RWPE2 (cell line): ENCODE measurements at regions not wholly inside any gene's neighbourhood (a gene's known extent, or its start where the extent isn't known, plus 50 kb on each side); places are given as distances from the start of the nearest gene placed in this dataset.

Source experiments
- ATAC-seq: fragments of 200-7000 bp; cut with Tn5 transposase; 3 replicates; pipeline ENCODE4 v1.9.1; 2021; ENCODE audit warnings: low read depth
- DNase-seq: peaks from one replicate; pipeline ENCODE4 v3.0.0-alpha.2; 2020; ENCODE audit warnings: low spot score
- H3K27ac ChIP-seq: fragments of 450-650 bp; 2 replicates; pipeline ENCODE4 v1.5.1; 2017; ENCODE audit warnings: mild to moderate bottlenecking; ENCODE audit not compliant: poor library complexity, severe bottlenecking
- H3K27me3 ChIP-seq: fragments of 250-450 bp; sonication (Bioruptor Pico); 2 replicates; pipeline ENCODE4 v1.5.1; 2021; ENCODE audit warnings: mild to moderate bottlenecking, moderate library complexity; ENCODE audit not compliant: insufficient read depth, poor library complexity, severe bottlenecking
- H3K36me3 ChIP-seq: fragments of 250-450 bp; sonication (Bioruptor Pico); 2 replicates; pipeline ENCODE4 v1.5.1; 2020; ENCODE audit warnings: low read depth, mild to moderate bottlenecking, moderate library complexity
- H3K4me1 ChIP-seq: fragments of 250-450 bp; sonication (Bioruptor Pico); 2 replicates; pipeline ENCODE4 v1.5.1; 2021; ENCODE audit warnings: mild to moderate bottlenecking, moderate library complexity; ENCODE audit not compliant: insufficient read depth, poor library complexity, severe bottlenecking
- H3K4me3 ChIP-seq: fragments of 250-450 bp; sonication (Bioruptor Pico); 2 replicates; pipeline ENCODE4 v1.5.1; 2021; ENCODE audit warnings: mild to moderate bottlenecking, moderate library complexity; ENCODE audit not compliant: severe bottlenecking
- H3K9me3 ChIP-seq: fragments of 250-450 bp; sonication (Bioruptor Pico); 2 replicates; pipeline ENCODE4 v1.5.1; 2021; ENCODE audit warnings: mild to moderate bottlenecking, moderate library complexity; ENCODE audit not compliant: severe bottlenecking
- TF ChIP-seq, protein P1 (sequence below): fragments of 450-650 bp; IDR thresholded peaks from one replicate; pipeline ENCODE4 v1.5.1; 2017; ENCODE audit warnings: mild to moderate bottlenecking, moderate library complexity; ENCODE audit not compliant: poor library complexity, severe bottlenecking

- Histone ChIP-seq H3K4me3 (no peak overlapping the region), H3K36me3 (no peaks in the 10 kb centered on the region), H3K27me3 (no peaks in the 10 kb centered on the region), H3K4me1 (peaks cover 9% of the 10 kb centered on the region), H3K27ac (no peak overlapping the region), H3K9me3 (no peaks in the 10 kb centered on the region)
- DNase-seq (no peak), ATAC-seq (no peak)
- TF ChIP-seq, protein P1, sequence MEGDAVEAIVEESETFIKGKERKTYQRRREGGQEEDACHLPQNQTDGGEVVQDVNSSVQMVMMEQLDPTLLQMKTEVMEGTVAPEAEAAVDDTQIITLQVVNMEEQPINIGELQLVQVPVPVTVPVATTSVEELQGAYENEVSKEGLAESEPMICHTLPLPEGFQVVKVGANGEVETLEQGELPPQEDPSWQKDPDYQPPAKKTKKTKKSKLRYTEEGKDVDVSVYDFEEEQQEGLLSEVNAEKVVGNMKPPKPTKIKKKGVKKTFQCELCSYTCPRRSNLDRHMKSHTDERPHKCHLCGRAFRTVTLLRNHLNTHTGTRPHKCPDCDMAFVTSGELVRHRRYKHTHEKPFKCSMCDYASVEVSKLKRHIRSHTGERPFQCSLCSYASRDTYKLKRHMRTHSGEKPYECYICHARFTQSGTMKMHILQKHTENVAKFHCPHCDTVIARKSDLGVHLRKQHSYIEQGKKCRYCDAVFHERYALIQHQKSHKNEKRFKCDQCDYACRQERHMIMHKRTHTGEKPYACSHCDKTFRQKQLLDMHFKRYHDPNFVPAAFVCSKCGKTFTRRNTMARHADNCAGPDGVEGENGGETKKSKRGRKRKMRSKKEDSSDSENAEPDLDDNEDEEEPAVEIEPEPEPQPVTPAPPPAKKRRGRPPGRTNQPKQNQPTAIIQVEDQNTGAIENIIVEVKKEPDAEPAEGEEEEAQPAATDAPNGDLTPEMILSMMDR = no peak
Measured at GRCh38 chr6:84876723-84877514, 112.5 kb upstream of the TBX18 start.

- Histone ChIP-seq H3K4me3 (no peak overlapping the region), H3K9me3 (no peaks in the 10 kb centered on the region), H3K27me3 (no peaks in the 10 kb centered on the region), H3K4me1 (peaks cover 13% of the 10 kb centered on the region), H3K27ac (no peak overlapping the region), H3K36me3 (no peaks in the 10 kb centered on the region)
- TF ChIP-seq, protein P1 = no peak
- DNase-seq (no peak), ATAC-seq (no peak)
Measured at GRCh38 chr6:84872996-84873723, 108.8 kb upstream of the TBX18 start.

DNA sequence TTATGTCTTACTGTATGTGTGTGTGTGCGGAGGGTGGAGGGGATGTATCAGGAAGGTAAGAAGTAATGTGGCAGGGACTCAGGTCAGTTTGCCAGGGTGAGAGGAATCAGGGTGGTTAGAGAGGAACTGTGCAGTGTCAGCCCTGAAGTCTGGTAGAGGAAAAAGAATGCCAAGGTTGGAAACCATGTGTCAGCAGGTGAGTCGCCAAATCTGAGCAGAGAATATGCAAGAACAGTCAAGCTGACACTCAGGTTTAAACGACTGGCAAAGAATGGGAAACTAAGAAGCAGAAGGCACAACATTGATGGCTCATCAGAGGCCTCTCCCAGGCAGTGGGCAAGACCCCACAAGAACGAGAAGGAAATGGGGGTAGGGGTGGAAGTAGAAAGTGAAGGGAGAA is 107.5 kb upstream of the TBX18 start:
- H3K27ac ChIP-seq = no peak overlapping the region
- no peak overlapping the region for H3K4me3 ChIP-seq
- TF ChIP-seq, protein P1 = no peak
- no peaks in the 10 kb centered on the region for H3K36me3 ChIP-seq
- no peak for DNase-seq
- peaks cover 23% of the 10 kb centered on the region for H3K4me1 ChIP-seq
- no peaks in the 10 kb centered on the region for H3K9me3 ChIP-seq
- peak; percentile 89 for ATAC-seq
- H3K27me3 ChIP-seq = no peaks in the 10 kb centered on the region

DNA sequence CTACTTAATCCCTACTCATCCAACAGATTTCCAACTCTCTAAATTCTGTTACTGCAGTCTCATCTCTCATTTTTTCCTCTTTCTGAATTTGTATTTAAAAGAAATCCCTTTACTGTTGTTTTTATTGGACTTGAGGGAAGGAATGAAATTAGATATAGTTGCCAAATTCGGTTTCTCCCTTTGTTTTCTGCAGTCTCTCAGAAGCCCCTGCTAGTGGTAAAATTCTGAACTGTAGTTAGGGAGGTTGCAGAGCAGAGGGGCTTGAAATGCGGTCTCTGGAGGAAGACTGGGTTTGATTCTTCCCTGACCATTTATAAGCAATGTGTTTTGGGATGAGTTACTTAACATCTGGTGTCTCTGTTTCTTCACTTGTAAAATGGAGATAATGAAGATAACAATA is 106.3 kb upstream of the TBX18 start:
- ATAC-seq (no peak), DNase-seq (no peak)
- Histone ChIP-seq H3K27me3 (no peaks in the 10 kb centered on the region), H3K9me3 (no peaks in the 10 kb centered on the region), H3K27ac (no peak overlapping the region), H3K4me1 (peaks cover 27% of the 10 kb centered on the region), H3K36me3 (no peaks in the 10 kb centered on the region), H3K4me3 (no peak overlapping the region)
- TF ChIP-seq, protein P1 = no peak
